ENCODE measurements at regions not wholly inside any gene's neighbourhood (a gene's known extent, or its start where the extent isn't known, plus 50 kb on each side); places are given as distances from the start of the nearest gene placed in this dataset.

DNA sequence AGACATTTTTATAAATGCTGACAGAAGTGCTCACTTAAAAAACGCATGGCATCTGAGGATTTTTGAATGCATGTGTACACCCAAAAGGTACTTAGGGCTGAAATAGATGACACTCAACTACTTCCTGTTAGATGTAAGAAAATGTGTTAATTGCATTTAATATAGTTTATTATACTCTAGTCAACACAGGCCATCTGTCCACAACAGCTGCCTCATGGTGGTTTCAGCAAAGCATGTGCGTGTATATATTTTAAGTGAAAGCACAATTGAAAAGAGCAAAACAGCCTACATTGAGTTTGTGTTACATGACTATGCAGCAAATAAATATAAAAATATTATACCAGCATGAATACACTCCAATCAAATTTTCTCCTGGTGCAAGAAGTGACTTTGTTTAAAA is 1233.0 kb upstream of the EYS start:
- no peaks in the 10 kb centered on the region for H3K79me2 ChIP-seq (ENCODE audit: control insufficient read depth, insufficient read depth, low read length)
- no peak overlapping the region for H3K4me2 ChIP-seq (ENCODE audit: insufficient read depth, low read length)
- no peak overlapping the region for H2AFZ ChIP-seq (ENCODE audit: low read depth, low read length)
- no peaks in the 10 kb centered on the region for H3K27me3 ChIP-seq (ENCODE audit: control insufficient read depth in 2 of 2, insufficient read depth in 2 of 2, low read length in 2 of 2)
- no peak overlapping the region for H3K4me3 ChIP-seq (replicated peaks in 1 of 3; ENCODE audit: insufficient read depth in 1 of 3, low read depth in 1 of 3, low read length in 3 of 3)
- dilution Hi-C loops (cut with MboI; ENCODE audit: extremely low pct_ligation_motif_present, low sequenced_read_pairs) (no loop called here), intact Hi-C loops (cut with micrococcal nuclease) (no loop called here)
- H3K9ac ChIP-seq (replicated peaks; ENCODE audit: extremely low read depth, insufficient read depth, low read length), result no peak overlapping the region
- CTCF ChIA-PET, result no interaction called here
- H4K20me1 ChIP-seq (replicated peaks; ENCODE audit: control insufficient read depth, extremely low read depth, insufficient read depth, low read length), result no peaks in the 10 kb centered on the region
- H3K9me3 ChIP-seq (replicated peaks; ENCODE audit: control insufficient read depth, insufficient read depth, low read length), result peaks cover 2% of the 10 kb centered on the region
- POLR2A ChIA-PET, result no interaction called here
- TF ChIP-seq MYC (IDR thresholded peaks at IDR 0.05; ENCODE audit: low read depth, low read length), result no peak
- TF ChIP-seq POLR2A (IDR thresholded peaks at IDR 0.05; ENCODE audit: low read depth, low read length), result no peak
- TF ChIP-seq, protein P1, sequence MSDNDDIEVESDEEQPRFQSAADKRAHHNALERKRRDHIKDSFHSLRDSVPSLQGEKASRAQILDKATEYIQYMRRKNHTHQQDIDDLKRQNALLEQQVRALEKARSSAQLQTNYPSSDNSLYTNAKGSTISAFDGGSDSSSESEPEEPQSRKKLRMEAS (IDR thresholded peaks at IDR 0.05; ENCODE audit: insufficient read depth, insufficient read length), result no peak
- no peak for TF ChIP-seq GATA2 (IDR thresholded peaks at IDR 0.05; ENCODE audit: insufficient read depth, insufficient read length, low read depth, low read length)
- no peak for TF ChIP-seq EZH2 (IDR thresholded peaks at IDR 0.05; ENCODE audit: borderline replicate concordance, low read depth, low read length, severe bottlenecking)
- TF ChIP-seq FOS (IDR thresholded peaks at IDR 0.05; ENCODE audit: borderline replicate concordance, insufficient read depth, low read length), result no peak
- no peak for TF ChIP-seq POLR2AphosphoS5 (IDR thresholded peaks at IDR 0.05; ENCODE audit: insufficient read depth, low read depth, low read length)
- FAIRE-seq (no peak), DNase-seq (ENCODE audit: low read depth, low spot score) (no peak)
- H3K36me3 ChIP-seq (ENCODE audit: control insufficient read depth in 2 of 2, extremely low read depth in 1 of 2, insufficient read depth in 2 of 2, low read length in 2 of 2), result no peaks in the 10 kb centered on the region
- H3K4me1 ChIP-seq (ENCODE audit: control insufficient read depth, extremely low read depth, insufficient read depth, low read length), result no peaks in the 10 kb centered on the region
- no TSS peak for BruUV-seq (replicated peaks)
- no peaks in the 10 kb centered on the region for H3K9me1 ChIP-seq (replicated peaks; ENCODE audit: control insufficient read depth, extremely low read depth, insufficient read depth, low read length)
- H3K27ac ChIP-seq (ENCODE audit: insufficient read depth, low read depth, low read length), result no peak overlapping the region

DNA sequence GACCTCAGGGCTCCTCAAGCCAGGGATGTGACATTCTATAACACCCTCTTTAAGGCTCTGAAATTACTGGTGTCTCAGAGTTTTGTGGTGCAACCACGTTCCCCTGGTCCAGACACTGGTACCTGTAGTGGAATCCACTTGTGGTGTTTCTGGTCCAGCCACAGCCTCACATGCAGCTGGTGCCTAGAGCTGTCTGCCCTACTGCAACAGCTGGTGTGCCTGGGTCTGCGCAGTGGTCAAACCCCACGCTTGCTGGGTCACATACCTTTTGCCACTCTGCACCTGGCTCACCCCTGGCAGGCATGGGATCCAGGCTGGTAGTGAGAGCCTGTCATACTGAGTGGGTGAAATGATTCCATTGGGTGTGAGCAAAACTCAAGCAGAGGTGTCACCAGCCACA is 1230.2 kb upstream of the EYS start:
- H3K4me2 ChIP-seq (ENCODE audit: insufficient read depth, low read length), result no peak overlapping the region
- TF ChIP-seq FOS (IDR thresholded peaks at IDR 0.05; ENCODE audit: borderline replicate concordance, insufficient read depth, low read length) (no peak), JUN (IDR thresholded peaks at IDR 0.05; ENCODE audit: borderline replicate concordance, insufficient read depth, insufficient read length, low read depth) (no peak), POLR2A (IDR thresholded peaks at IDR 0.05; ENCODE audit: low read depth, low read length) (no peak), GATA2 (IDR thresholded peaks at IDR 0.05; ENCODE audit: insufficient read depth, insufficient read length, low read depth, low read length) (no peak), EZH2 (IDR thresholded peaks at IDR 0.05; ENCODE audit: borderline replicate concordance, low read depth, low read length, severe bottlenecking) (no peak), POLR2AphosphoS5 (IDR thresholded peaks at IDR 0.05; ENCODE audit: insufficient read depth, low read depth, low read length) (no peak), MYC (IDR thresholded peaks at IDR 0.05; ENCODE audit: low read depth, low read length) (no peak)
- TF ChIP-seq, protein P1 (IDR thresholded peaks at IDR 0.05; ENCODE audit: insufficient read depth, insufficient read length), result no peak
- TF ChIP-seq, protein P2, sequence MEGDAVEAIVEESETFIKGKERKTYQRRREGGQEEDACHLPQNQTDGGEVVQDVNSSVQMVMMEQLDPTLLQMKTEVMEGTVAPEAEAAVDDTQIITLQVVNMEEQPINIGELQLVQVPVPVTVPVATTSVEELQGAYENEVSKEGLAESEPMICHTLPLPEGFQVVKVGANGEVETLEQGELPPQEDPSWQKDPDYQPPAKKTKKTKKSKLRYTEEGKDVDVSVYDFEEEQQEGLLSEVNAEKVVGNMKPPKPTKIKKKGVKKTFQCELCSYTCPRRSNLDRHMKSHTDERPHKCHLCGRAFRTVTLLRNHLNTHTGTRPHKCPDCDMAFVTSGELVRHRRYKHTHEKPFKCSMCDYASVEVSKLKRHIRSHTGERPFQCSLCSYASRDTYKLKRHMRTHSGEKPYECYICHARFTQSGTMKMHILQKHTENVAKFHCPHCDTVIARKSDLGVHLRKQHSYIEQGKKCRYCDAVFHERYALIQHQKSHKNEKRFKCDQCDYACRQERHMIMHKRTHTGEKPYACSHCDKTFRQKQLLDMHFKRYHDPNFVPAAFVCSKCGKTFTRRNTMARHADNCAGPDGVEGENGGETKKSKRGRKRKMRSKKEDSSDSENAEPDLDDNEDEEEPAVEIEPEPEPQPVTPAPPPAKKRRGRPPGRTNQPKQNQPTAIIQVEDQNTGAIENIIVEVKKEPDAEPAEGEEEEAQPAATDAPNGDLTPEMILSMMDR (IDR thresholded peaks at IDR 0.05; ENCODE audit: extremely low read depth in 1 of 2, insufficient read depth in 1 of 2, low read depth in 1 of 2, low read length in 2 of 2), result no peak
- FAIRE-seq (no peak), DNase-seq (ENCODE audit: low read depth, low spot score) (no peak)
- POLR2A ChIA-PET, result no interaction called here
- H3K27me3 ChIP-seq (ENCODE audit: control insufficient read depth in 2 of 2, insufficient read depth in 2 of 2, low read length in 2 of 2), result no peaks in the 10 kb centered on the region
- peaks cover 2% of the 10 kb centered on the region for H3K9me3 ChIP-seq (replicated peaks; ENCODE audit: control insufficient read depth, insufficient read depth, low read length)
- CTCF ChIA-PET, result no interaction called here
- H3K36me3 ChIP-seq (ENCODE audit: control insufficient read depth in 2 of 2, extremely low read depth in 1 of 2, insufficient read depth in 2 of 2, low read length in 2 of 2), result no peaks in the 10 kb centered on the region
- dilution Hi-C loops (cut with MboI; ENCODE audit: extremely low pct_ligation_motif_present, low sequenced_read_pairs), result no loop called here
- no peaks in the 10 kb centered on the region for H3K9me1 ChIP-seq (replicated peaks; ENCODE audit: control insufficient read depth, extremely low read depth, insufficient read depth, low read length)
- no peak overlapping the region for H3K27ac ChIP-seq (ENCODE audit: insufficient read depth, low read depth, low read length)
- no TSS peak for BruUV-seq (replicated peaks)
- no peak overlapping the region for H3K9ac ChIP-seq (replicated peaks; ENCODE audit: extremely low read depth, insufficient read depth, low read length)
- no peaks in the 10 kb centered on the region for H3K79me2 ChIP-seq (ENCODE audit: control insufficient read depth, insufficient read depth, low read length)
- H3K4me1 ChIP-seq (ENCODE audit: control insufficient read depth, extremely low read depth, insufficient read depth, low read length), result no peaks in the 10 kb centered on the region
- H3K4me3 ChIP-seq (replicated peaks in 1 of 3; ENCODE audit: insufficient read depth in 1 of 3, low read depth in 1 of 3, low read length in 3 of 3), result no peak overlapping the region
- H4K20me1 ChIP-seq (replicated peaks; ENCODE audit: control insufficient read depth, extremely low read depth, insufficient read depth, low read length), result no peaks in the 10 kb centered on the region
- no peak overlapping the region for H2AFZ ChIP-seq (ENCODE audit: low read depth, low read length)
- intact Hi-C loops (cut with micrococcal nuclease), result no loop called here

Data from endothelial cell of umbilical vein (primary cell).